Body of pancreas (tissue), 4 donors: ENCODE measurements at regions not wholly inside any gene's neighbourhood (a gene's known extent, or its start where the extent isn't known, plus 50 kb on each side); places are given as distances from the start of the nearest gene placed in this dataset.

Source experiments
- CTCF ChIP-seq, 7 experiments: fragments of 450-650 bp in 4 of 7; fragments of 200-600 bp in 3 of 7; sonication (generic) in 3 of 7; IDR thresholded peaks; one replicate each; pipeline ENCODE4 v1.5.1; 2016 to 2019; ENCODE audit warnings: antibody characterized with exemption in 7 of 7
- POLR2A ChIP-seq, 3 donors: fragments of 450-650 bp; IDR thresholded peaks; one replicate each; pipeline ENCODE4 v1.6.1; 2016; ENCODE audit warnings: antibody characterized with exemption in 3 of 3, mild to moderate bottlenecking in 2 of 3

- TF ChIP-seq CTCF (IDR thresholded peaks at IDR 0.05), result no peak
- TF ChIP-seq POLR2A (IDR thresholded peaks at IDR 0.05), result no peak
Measured at GRCh38 chrX:40385256-40385655, 195.5 kb upstream of the ATP6AP2 start.
